Liver (tissue), 8 donors: ENCODE measurements at regions not wholly inside any gene's neighbourhood (a gene's known extent, or its start where the extent isn't known, plus 50 kb on each side); places are given as distances from the start of the nearest gene placed in this dataset.

Source experiments
- DNase-seq: peaks from one replicate; pipeline ENCODE4 v3.0.0-alpha.2; 2017; ENCODE audit warnings: low spot score
- H3K27ac ChIP-seq, 2 donors: one replicate each; pipeline ENCODE4 v1.7.0; 2013; ENCODE audit warnings: inconsistent platforms in 2 of 2, low read length in 2 of 2, control low read depth in 1 of 2, low read depth in 1 of 2, mild to moderate bottlenecking in 1 of 2
- H3K27me3 ChIP-seq, 4 donors: one replicate each; pipeline versions ENCODE4 v1.6.1 to v1.7.0; 2013; ENCODE audit warnings: low read length in 3 of 4, inconsistent platforms in 1 of 4, mild to moderate bottlenecking in 1 of 4, moderate library complexity in 1 of 4; ENCODE audit not compliant: control insufficient read depth in 4 of 4, insufficient read depth in 4 of 4
- H3K36me3 ChIP-seq, 4 donors: one replicate each; pipeline versions ENCODE4 v1.6.1 to v1.7.0; 2013; ENCODE audit warnings: low read length in 3 of 4, mild to moderate bottlenecking in 3 of 4, low read depth in 1 of 4, moderate library complexity in 1 of 4; ENCODE audit not compliant: control insufficient read depth in 4 of 4, insufficient read depth in 3 of 4
- H3K4me1 ChIP-seq, 4 donors: one replicate each; pipeline versions ENCODE4 v1.6.1 to v1.7.0; 2013; ENCODE audit warnings: low read length in 3 of 4, mild to moderate bottlenecking in 3 of 4, moderate library complexity in 1 of 4; ENCODE audit not compliant: control insufficient read depth in 4 of 4, insufficient read depth in 4 of 4
- H3K4me3 ChIP-seq, 3 donors: one replicate each; pipeline versions ENCODE4 v1.6.1 to v1.7.0; 2013; ENCODE audit warnings: low read length in 3 of 3, control low read depth in 1 of 3, low read depth in 1 of 3, mild to moderate bottlenecking in 1 of 3
- H3K9ac ChIP-seq, 2 donors: one replicate each; pipeline ENCODE4 v1.7.0; 2013; ENCODE audit warnings: low read length in 2 of 2, mild to moderate bottlenecking in 2 of 2, moderate library complexity in 2 of 2, control low read depth in 1 of 2, low read depth in 1 of 2
- H3K9me3 ChIP-seq, 4 donors: one replicate each; pipeline versions ENCODE4 v1.6.1 to v1.7.0; 2013; ENCODE audit warnings: low read length in 3 of 4; ENCODE audit not compliant: control insufficient read depth in 4 of 4
- CTCF ChIP-seq: fragments of 150-350 bp; IDR thresholded peaks from 2 replicates; pipeline ENCODE4 v1.5.1; 2017; ENCODE audit warnings: improper control_type of control experiment, low read depth, low read length; ENCODE audit not compliant: missing input control
- EGR1 ChIP-seq, 2 donors: IDR thresholded peaks; 2 replicates each; pipeline ENCODE4 v1.6.1; 2016 to 2018; ENCODE audit warnings: antibody characterized with exemption in 2 of 2, low read depth in 2 of 2
- FOXA1 ChIP-seq: IDR thresholded peaks from 2 replicates; pipeline ENCODE4 v1.6.1; 2016; ENCODE audit warnings: antibody characterized with exemption
- FOXA2 ChIP-seq: IDR thresholded peaks from 2 replicates; pipeline ENCODE4 v1.6.1; 2016; ENCODE audit warnings: antibody characterized with exemption
- GABPA ChIP-seq, 2 donors: IDR thresholded peaks in 1 of 2; conservative IDR thresholded peaks in 1 of 2; 2 replicates each; pipeline ENCODE4 v1.6.1; 2016; ENCODE audit warnings: antibody characterized with exemption in 2 of 2, mild to moderate bottlenecking in 1 of 2, moderate library complexity in 1 of 2
- HNF4A ChIP-seq, 2 donors: conservative IDR thresholded peaks; 2 replicates each; pipeline ENCODE4 v1.6.1; 2016; ENCODE audit warnings: antibody characterized with exemption in 2 of 2, mild to moderate bottlenecking in 2 of 2
- HNF4G ChIP-seq: IDR thresholded peaks from 2 replicates; pipeline ENCODE4 v1.6.1; 2016; ENCODE audit warnings: antibody characterized with exemption
- JUND ChIP-seq, 2 donors: IDR thresholded peaks; 2 replicates each; pipeline ENCODE4 v1.6.1; 2016; ENCODE audit warnings: antibody characterized with exemption in 2 of 2
- MAX ChIP-seq: IDR thresholded peaks from 2 replicates; pipeline ENCODE4 v1.6.1; 2016; ENCODE audit warnings: antibody characterized with exemption
- NR2F2 ChIP-seq: IDR thresholded peaks from 2 replicates; pipeline ENCODE4 v1.6.1; 2016; ENCODE audit warnings: antibody characterized with exemption
- RAD21 ChIP-seq, 2 donors: IDR thresholded peaks; 2 replicates each; pipeline ENCODE4 v1.6.1; 2016; ENCODE audit warnings: antibody characterized with exemption in 2 of 2, mild to moderate bottlenecking in 2 of 2
- REST ChIP-seq: IDR thresholded peaks from 2 replicates; pipeline ENCODE4 v1.6.1; 2016; ENCODE audit warnings: antibody characterized with exemption, mild to moderate bottlenecking
- RXRA ChIP-seq, 2 donors: IDR thresholded peaks; 2 replicates each; pipeline ENCODE4 v1.6.1; 2017 to 2018; ENCODE audit warnings: antibody characterized with exemption in 2 of 2, mild to moderate bottlenecking in 1 of 2
- SP1 ChIP-seq: IDR thresholded peaks from 2 replicates; pipeline ENCODE4 v1.6.1; 2018; ENCODE audit warnings: antibody characterized with exemption, mild to moderate bottlenecking
- TAF1 ChIP-seq: conservative IDR thresholded peaks from 2 replicates; pipeline ENCODE4 v1.6.1; 2016; ENCODE audit warnings: antibody characterized with exemption, mild to moderate bottlenecking
- YY1 ChIP-seq: IDR thresholded peaks from 2 replicates; pipeline ENCODE4 v1.6.1; 2016; ENCODE audit warnings: antibody characterized with exemption, mild to moderate bottlenecking
- WGBS: extraction: QIAGEN DNeasy Blood & Tissue Kit; methylation state at CpG from one replicate; pipeline ENCODE4 v1.1.7; 2013; 5-methylcytosine and 5-hydroxymethylcytosine counted together
- TF ChIP-seq, protein P1 (sequence below): IDR thresholded peaks from 2 replicates; pipeline ENCODE4 v1.6.1; 2016; ENCODE audit warnings: antibody characterized with exemption
- TF ChIP-seq, protein P2 (sequence below): IDR thresholded peaks from 2 replicates; pipeline ENCODE4 v1.6.1; 2016; ENCODE audit warnings: antibody characterized with exemption
- donor health status: healthy.
- donor health status: healthy.
- donor health status: healthy.
- donor health status: healthy.
- donor health status: healthy.

GRCh38 chr11:27599217-27599616 lies 92.6 kb upstream of the LIN7C start:
- H3K9ac ChIP-seq, result no peak overlapping the region
- no peak overlapping the region for H3K4me3 ChIP-seq
- no peaks in the 10 kb centered on the region for H3K27me3 ChIP-seq
- H3K4me1 ChIP-seq, result no peaks in the 10 kb centered on the region
- WGBS, result 98% methylated on average over 1 of the region's 1 CpG
- TF ChIP-seq CTCF, result no peak
- no peaks in the 10 kb centered on the region for H3K9me3 ChIP-seq
- no peak for DNase-seq
- no peaks in the 10 kb centered on the region for H3K36me3 ChIP-seq
- H3K27ac ChIP-seq, result no peak overlapping the region

DNA sequence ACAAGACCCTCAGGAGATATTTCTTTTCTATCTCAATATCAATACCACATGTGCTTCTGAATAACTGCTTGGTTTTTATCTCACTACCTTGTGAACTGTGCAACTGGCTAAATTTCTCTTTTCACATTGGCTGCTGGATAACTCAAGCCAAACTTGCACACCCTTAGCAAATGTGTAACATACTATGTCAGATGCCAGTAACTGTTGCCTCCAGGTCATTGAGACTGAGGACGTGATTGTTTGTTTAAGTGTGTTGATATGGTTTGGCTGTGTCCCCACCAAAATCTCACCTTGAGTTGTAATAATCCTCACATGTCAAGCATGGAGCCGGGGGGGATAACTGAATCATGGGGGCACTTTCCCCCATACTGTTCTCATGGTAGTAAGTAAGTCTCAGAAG lies 90.2 kb upstream of the LIN7C start:
- H3K9ac ChIP-seq, result no peak overlapping the region
- no peak overlapping the region for H3K27ac ChIP-seq
- DNase-seq, result no peak
- H3K4me1 ChIP-seq, result no peaks in the 10 kb centered on the region
- TF ChIP-seq YY1 (no peak), RXRA (IDR thresholded peaks at IDR 0.05) (peak; percentile 54 to 57)
- H3K4me3 ChIP-seq, result no peak overlapping the region
- WGBS, result 61% methylated on average over 2 of the region's 2 CpGs
- no peaks in the 10 kb centered on the region for H3K9me3 ChIP-seq
- H3K36me3 ChIP-seq, result no peaks in the 10 kb centered on the region
- H3K27me3 ChIP-seq, result no peaks in the 10 kb centered on the region

GRCh38 chr11:27596388-27596787 lies 89.8 kb upstream of the LIN7C start:
- WGBS, result 83% methylated on average over 4 of the region's 4 CpGs
- H3K36me3 ChIP-seq, result no peaks in the 10 kb centered on the region
- H3K9ac ChIP-seq, result no peak overlapping the region
- no peaks in the 10 kb centered on the region for H3K4me1 ChIP-seq
- no peak overlapping the region for H3K4me3 ChIP-seq
- H3K9me3 ChIP-seq, result no peaks in the 10 kb centered on the region
- H3K27me3 ChIP-seq, result no peaks in the 10 kb centered on the region
- no peak for DNase-seq
- H3K27ac ChIP-seq, result no peak overlapping the region
- TF ChIP-seq FOXA1, result no peak
- TF ChIP-seq GABPA (IDR thresholded peaks at IDR 0.05 in 1 of 2, conservative IDR thresholded peaks at IDR 0.05 in 1 of 2), result no peak
- TF ChIP-seq EGR1 (IDR thresholded peaks at IDR 0.05; ENCODE audit: low read depth in 2 of 2), result no peak
- TF ChIP-seq HNF4A (conservative IDR thresholded peaks at IDR 0.05), result no peak
- TF ChIP-seq RAD21 (IDR thresholded peaks at IDR 0.05), result no peak
- no peak for TF ChIP-seq YY1
- no peak for TF ChIP-seq RXRA (IDR thresholded peaks at IDR 0.05)
- no peak for TF ChIP-seq FOXA2
- TF ChIP-seq, protein P1, sequence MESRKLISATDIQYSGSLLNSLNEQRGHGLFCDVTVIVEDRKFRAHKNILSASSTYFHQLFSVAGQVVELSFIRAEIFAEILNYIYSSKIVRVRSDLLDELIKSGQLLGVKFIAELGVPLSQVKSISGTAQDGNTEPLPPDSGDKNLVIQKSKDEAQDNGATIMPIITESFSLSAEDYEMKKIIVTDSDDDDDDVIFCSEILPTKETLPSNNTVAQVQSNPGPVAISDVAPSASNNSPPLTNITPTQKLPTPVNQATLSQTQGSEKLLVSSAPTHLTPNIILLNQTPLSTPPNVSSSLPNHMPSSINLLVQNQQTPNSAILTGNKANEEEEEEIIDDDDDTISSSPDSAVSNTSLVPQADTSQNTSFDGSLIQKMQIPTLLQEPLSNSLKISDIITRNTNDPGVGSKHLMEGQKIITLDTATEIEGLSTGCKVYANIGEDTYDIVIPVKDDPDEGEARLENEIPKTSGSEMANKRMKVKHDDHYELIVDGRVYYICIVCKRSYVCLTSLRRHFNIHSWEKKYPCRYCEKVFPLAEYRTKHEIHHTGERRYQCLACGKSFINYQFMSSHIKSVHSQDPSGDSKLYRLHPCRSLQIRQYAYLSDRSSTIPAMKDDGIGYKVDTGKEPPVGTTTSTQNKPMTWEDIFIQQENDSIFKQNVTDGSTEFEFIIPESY, result no peak
- TF ChIP-seq NR2F2, result no peak
- no peak for TF ChIP-seq TAF1
- TF ChIP-seq HNF4G, result no peak
- TF ChIP-seq SP1, result no peak
- TF ChIP-seq CTCF, result no peak
- TF ChIP-seq JUND (IDR thresholded peaks at IDR 0.05), result no peak
- TF ChIP-seq MAX, result no peak
- TF ChIP-seq, protein P2, sequence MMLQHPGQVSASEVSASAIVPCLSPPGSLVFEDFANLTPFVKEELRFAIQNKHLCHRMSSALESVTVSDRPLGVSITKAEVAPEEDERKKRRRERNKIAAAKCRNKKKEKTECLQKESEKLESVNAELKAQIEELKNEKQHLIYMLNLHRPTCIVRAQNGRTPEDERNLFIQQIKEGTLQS, result no peak
- TF ChIP-seq REST, result no peak
